ENCODE measurements at regions not wholly inside any gene's neighbourhood (a gene's known extent, or its start where the extent isn't known, plus 50 kb on each side); places are given as distances from the start of the nearest gene placed in this dataset.

GRCh38 chr1:73161418-73161817, 879.1 kb upstream of the NEGR1 start:
- TF ChIP-seq, protein P1, sequence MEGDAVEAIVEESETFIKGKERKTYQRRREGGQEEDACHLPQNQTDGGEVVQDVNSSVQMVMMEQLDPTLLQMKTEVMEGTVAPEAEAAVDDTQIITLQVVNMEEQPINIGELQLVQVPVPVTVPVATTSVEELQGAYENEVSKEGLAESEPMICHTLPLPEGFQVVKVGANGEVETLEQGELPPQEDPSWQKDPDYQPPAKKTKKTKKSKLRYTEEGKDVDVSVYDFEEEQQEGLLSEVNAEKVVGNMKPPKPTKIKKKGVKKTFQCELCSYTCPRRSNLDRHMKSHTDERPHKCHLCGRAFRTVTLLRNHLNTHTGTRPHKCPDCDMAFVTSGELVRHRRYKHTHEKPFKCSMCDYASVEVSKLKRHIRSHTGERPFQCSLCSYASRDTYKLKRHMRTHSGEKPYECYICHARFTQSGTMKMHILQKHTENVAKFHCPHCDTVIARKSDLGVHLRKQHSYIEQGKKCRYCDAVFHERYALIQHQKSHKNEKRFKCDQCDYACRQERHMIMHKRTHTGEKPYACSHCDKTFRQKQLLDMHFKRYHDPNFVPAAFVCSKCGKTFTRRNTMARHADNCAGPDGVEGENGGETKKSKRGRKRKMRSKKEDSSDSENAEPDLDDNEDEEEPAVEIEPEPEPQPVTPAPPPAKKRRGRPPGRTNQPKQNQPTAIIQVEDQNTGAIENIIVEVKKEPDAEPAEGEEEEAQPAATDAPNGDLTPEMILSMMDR (IDR thresholded peaks at IDR 0.05), result no peak
- no peak for TF ChIP-seq POLR2A (IDR thresholded peaks at IDR 0.05)

Measured in ovary (tissue), 3 donors.